ENCODE measurements at regions not wholly inside any gene's neighbourhood (a gene's known extent, or its start where the extent isn't known, plus 50 kb on each side); places are given as distances from the start of the nearest gene placed in this dataset.

GRCh38 chr10:108753326-108753725 is 1170.0 kb downstream of the XPNPEP1 start:
- Histone ChIP-seq H2BK120ac (replicated peaks; ENCODE audit: low read depth, low read length) (no peak overlapping the region), H2BK20ac (ENCODE audit: low read length) (no peak overlapping the region), H4K20me1 (replicated peaks in 1 of 2; ENCODE audit: control insufficient read depth in 1 of 2, insufficient read depth in 2 of 2, low read length in 2 of 2) (no peaks in the 10 kb centered on the region), H2BK5ac (ENCODE audit: low read depth, low read length) (no peak overlapping the region), H3K56ac (replicated peaks; ENCODE audit: insufficient read length, low read depth, low read length) (no peak overlapping the region), H4K91ac (replicated peaks; ENCODE audit: insufficient read length, low read length) (no peak overlapping the region), H3K18ac (ENCODE audit: extremely low read depth, low read length) (no peak overlapping the region), H3K9ac (replicated peaks in 1 of 4; ENCODE audit: extremely low read depth in 1 of 4, low read depth in 3 of 4, low read length in 3 of 4) (no peak overlapping the region), H3K27ac (ENCODE audit: low read depth, low read length) (no peak overlapping the region), H3K79me2 (ENCODE audit: control insufficient read depth in 1 of 2, insufficient read depth in 2 of 2, low read length in 2 of 2) (no peaks in the 10 kb centered on the region), H2AK5ac (ENCODE audit: low read depth, low read length) (no peak overlapping the region), H3K4me2 (ENCODE audit: insufficient read depth in 1 of 2, low read depth in 2 of 2, low read length in 2 of 2) (no peak overlapping the region), H3K4me3 (ENCODE audit: extremely low read depth in 1 of 4, insufficient read depth in 2 of 4, low read depth in 3 of 4, low read length in 4 of 4) (no peak overlapping the region), H2AFZ (ENCODE audit: low read length) (no peak overlapping the region), H2BK15ac (ENCODE audit: low read length) (no peak overlapping the region), H3K36me3 (ENCODE audit: control insufficient read depth in 2 of 4, insufficient read depth in 4 of 4, low read length in 3 of 4) (no peaks in the 10 kb centered on the region), H3K23me2 (ENCODE audit: low read depth, low read length) (no peaks in the 10 kb centered on the region), H3K14ac (ENCODE audit: insufficient read length) (no peak overlapping the region), H4K8ac (ENCODE audit: extremely low read depth, insufficient read depth, low read length) (no peak overlapping the region), H3K23ac (ENCODE audit: insufficient read length) (no peak overlapping the region), H3K9me3 (ENCODE audit: insufficient read depth in 2 of 2, low read depth in 1 of 2, low read length in 1 of 2) (no peaks in the 10 kb centered on the region), H2BK12ac (ENCODE audit: low read depth, low read length) (no peak overlapping the region), H3K4me1 (replicated peaks in 1 of 4; ENCODE audit: control insufficient read depth in 3 of 4, insufficient read depth in 4 of 4, low read length in 3 of 4) (no peaks in the 10 kb centered on the region), H4K5ac (ENCODE audit: insufficient read length, low read depth, low read length) (no peak overlapping the region), H3K27me3 (replicated peaks in 1 of 4; ENCODE audit: control insufficient read depth in 3 of 4, extremely low read depth in 1 of 4, insufficient read depth in 3 of 4, low read length in 3 of 4) (no peaks in the 10 kb centered on the region), H3K4ac (replicated peaks; ENCODE audit: insufficient read length, low read depth, low read length) (no peak overlapping the region), H3K79me1 (ENCODE audit: low read depth, low read length) (no peaks in the 10 kb centered on the region)
- POLR2A ChIA-PET (ENCODE audit: partially characterized antibody): no interaction called here
- CTCF ChIA-PET (ENCODE audit: partially characterized antibody): no interaction called here
- FAIRE-seq: no peak
- DNase-seq (ENCODE audit: low read depth in 1 of 2, low spot score in 2 of 2): no peak
- TF ChIP-seq TAF7 (optimal IDR thresholded peaks at IDR 0.05; ENCODE audit: borderline replicate concordance, low read depth, low read length) (no peak), CTBP2 (IDR thresholded peaks at IDR 0.05; ENCODE audit: borderline replicate concordance, insufficient read depth, insufficient read length, low read length) (no peak)
- 91% methylated on average over 2 of the region's 2 CpGs; no CpG with 5 or more reads in 1 of the 2 experiments for WGBS, 2 experiments (ENCODE audit: extremely low coverage in 1 of 2, insufficient coverage in 1 of 2, insufficient read length in 1 of 2, insufficient replicate concordance in 2 of 2, low coverage in 1 of 2, low lambda C conversion rate in 2 of 2, missing lambda C conversion rate in 1 of 2)
